Right hindlimb (tissue), 1 donor: ENCODE measurements at regions not wholly inside any gene's neighbourhood (a gene's known extent, or its start where the extent isn't known, plus 50 kb on each side); places are given as distances from the start of the nearest gene placed in this dataset.

Source experiments
- DNase-seq: peaks from one replicate; pipeline ENCODE4 v3.0.0-alpha.2; 2018

DNA sequence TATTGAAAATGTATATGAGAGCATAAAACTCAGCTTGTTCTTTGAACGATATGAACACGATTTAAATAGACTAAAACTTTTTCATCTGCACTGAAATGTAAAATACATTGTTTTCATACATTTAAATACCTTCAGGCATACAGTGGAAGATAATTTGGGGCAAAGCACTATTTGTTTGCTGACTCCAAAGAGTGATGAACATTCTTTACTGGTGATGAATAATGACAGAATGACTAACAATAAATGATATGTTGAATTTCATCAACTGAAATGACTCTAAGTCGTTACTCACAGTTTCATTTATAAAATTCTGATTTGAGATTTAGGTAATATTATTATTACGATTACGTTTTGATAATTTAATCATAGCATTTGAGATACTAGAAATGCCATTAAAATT is 1160.1 kb downstream of the NLGN4X start:
- no peak for DNase-seq

DNA sequence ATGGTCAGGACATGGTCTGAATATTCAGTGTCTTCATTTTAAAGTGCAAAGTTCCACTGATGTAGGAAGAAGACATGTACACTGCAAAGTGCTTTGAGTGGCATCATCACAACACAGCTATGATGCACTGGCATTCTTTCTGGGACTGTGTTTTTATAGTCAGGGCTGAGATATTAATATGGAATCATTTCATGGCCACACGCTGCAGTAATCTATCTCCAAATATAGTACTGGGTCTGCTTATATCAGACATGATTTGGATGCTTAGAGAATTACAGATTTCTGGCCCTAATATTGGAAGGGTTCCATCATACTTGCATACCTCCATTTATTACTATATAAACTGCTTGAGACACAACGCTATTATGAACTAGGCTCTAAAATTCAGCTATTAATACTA is 1170.9 kb downstream of the NLGN4X start:
- DNase-seq: no peak

DNA sequence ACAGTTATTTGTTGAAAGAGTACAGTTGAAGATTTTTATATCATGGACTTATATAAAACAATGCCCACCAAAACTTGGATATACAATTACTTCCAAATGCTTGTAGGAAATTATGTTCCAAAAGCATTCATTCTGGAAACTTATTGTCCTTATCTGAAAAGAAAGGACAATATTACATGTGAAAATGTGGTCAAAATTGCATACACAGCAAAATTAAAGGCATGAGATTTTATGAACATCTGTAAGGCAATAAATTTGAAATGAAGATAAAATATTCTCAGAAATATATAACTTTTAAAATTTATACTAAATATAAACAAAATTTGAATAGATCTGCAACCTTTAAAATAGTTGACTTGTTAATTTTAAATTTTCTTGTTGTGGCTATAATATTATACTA is 1173.8 kb downstream of the NLGN4X start:
- DNase-seq: no peak

DNA sequence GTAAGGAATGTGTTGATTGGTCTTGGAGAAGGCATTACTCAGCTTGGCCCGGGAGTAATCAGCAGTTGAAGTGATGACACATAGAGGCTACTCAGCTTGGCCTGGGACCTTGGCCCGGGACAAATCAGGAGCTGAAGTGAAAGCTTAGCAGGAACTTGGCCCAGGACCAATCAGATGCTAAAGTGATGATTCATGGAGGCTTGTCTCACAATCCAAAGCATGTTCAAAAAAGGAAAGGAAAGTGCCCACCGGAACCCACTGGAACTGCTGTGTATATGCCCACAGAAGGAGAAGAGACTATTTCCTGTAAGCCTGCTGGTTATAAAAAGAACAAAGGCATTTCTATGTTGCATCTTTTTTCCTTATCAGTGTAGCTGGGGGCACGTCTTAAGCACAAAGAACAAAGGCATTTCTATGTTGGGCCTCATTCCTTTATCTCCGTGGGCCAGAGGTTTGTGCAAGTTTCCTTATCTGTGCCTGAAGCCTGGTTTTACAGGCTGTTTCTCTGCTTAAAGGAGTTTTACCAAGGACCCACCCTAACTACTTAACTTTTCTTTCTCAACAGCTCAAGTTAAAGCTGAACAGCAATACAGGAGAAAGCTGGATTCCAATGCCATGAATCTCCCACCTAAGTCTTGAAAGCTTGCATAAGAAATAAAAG is 1176.7 kb downstream of the NLGN4X start:
- DNase-seq: peak; percentile 12

DNA sequence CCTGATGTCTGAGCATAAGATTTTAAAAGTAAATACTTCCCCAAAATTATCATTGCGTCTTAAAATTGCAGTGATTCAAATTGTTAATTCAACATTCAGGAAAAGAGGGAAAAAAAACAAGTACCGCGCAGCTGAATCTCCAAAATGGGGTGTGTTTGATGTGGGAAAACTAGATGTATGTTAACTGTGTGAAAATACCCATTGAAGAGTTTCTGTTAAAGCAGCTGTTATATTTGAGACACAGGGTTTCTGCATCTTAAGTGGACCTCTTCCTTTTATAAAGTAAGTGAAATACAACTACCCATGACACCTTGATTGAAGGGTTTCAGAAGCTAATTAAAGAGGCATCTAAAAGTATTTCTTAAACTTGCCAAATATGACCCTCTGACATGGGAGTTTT is 1186.1 kb downstream of the NLGN4X start:
- DNase-seq: no peak

DNA sequence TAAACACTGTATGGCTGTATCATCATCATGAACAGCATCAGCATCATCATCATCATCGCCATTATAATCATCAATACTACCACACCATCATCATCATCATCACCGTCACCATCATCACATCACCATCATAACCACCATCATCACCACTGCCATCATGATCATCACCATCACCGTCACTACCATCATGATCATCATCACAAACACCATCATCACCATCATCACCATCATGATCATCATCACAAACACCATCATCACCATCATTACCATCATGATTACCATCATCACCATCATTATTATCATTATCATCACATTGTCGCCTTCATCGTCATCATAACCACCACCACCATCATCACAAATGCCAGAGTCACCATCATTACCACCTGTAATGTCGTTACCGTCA is 1196.9 kb downstream of the NLGN4X start:
- no peak for DNase-seq

DNA sequence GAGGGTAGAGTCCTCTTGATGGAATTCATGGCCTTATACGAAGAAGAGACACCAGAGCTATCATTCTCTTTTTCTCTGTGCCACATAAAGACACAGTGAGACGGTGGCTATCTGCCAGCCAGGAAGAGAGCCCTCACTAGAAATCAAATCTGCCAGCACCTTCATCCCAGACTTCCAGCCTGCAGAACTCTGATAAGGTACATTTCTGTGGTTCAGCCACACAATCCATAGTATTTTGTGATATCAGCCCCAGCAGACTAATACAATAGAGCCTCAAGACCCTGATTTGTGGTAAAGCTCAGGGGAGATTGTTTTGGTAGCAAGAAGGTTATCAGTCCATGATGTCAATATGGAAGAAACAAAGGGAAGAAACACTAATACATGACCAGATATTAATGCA is 1213.2 kb downstream of the NLGN4X start:
- no peak for DNase-seq

DNA sequence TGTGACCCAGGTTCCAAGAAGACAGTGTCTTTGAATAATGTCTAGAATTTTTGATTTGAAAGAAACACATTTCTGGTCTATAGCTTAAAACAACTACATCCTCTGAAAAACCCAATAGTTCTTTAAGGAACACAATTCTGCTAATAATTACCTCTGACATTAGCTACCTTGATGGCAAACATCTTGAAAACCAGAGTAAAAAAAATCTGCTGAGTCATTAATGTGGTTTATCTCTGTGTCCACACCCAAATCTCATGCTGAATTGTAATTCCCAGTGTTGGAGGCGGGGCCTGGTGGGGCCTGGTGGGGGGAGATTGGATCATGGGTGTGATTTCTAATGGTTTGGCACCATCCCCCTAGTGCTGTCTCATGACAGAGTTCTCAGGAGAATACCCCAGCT is 1233.8 kb downstream of the NLGN4X start:
- DNase-seq: no peak

DNA sequence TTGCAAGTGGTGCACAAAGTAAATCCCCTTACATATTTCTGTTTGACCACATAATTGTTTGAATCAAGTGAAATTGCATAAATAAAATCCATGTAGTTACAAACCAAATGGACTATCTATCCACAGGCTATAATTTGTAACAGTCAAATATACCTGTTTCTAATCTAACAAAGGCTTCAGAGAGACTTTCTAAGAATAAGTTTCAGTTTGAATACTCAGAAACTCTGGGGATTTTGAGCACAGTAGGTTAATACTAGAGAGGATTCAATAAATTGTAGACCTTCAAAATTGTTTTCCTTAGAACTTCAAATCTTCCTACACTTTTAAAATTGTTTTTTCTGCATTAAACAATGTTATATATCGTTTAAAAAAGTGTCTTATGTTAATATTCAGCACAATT is 1250.1 kb downstream of the NLGN4X start:
- DNase-seq: no peak

DNA sequence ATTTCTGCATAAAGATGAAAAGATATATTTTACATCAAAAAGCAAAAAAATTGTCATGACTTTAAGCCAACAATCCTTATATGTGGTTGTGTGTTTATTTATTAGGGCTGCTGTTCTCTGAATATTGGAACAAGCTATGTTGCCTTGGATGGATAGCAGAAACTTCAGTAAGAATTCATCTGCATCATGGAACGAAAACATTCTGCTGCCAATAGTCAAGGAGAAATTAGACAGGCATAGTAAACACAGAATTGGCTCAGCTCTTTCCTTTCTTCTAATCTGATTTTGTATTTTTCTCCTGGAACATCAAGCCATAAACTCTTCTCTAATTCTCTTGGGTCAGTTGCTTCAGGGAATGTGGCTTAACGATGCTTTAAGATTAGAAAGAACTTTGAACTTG is 1257.0 kb downstream of the NLGN4X start:
- DNase-seq: no peak

DNA sequence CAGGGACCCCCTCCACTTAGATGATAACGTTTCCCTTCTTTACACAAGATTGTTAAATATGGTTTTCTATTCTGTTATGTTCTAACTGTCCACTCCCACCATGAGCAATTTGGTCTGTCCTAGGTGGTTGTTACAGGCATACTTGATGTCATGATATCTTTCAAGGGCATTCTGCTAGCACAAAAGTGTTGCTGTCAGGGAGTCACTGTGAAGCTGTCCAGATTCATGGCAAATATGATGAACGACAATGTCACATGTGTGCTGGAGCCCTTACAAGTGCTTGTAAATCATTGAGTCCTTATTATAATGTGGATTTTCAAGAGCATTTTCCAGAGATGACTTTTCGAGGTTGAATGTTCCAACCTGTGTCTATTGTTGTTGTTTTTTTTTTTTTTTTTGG is 1250.7 kb upstream of the PRKX start:
- no peak for DNase-seq

DNA sequence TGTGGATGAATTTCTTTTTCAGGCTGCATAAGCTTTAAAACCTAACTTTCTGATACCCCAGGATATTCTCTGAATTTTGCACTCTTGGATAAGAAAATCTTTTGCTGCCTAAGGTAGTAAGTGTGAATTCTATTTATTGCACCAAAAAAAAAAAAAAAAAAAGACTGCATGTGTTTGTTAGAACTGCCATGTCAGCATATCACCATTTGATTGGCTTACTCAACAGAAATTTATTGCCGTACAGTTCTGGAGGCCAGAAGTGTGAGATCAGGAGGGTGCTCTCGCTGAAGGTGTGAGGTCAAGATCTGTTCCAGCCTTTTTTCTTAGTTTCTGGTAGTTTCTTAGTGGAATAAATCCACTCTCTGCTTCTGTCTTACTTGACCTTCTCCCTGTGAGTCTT is 1250.0 kb upstream of the PRKX start:
- DNase-seq: no peak

DNA sequence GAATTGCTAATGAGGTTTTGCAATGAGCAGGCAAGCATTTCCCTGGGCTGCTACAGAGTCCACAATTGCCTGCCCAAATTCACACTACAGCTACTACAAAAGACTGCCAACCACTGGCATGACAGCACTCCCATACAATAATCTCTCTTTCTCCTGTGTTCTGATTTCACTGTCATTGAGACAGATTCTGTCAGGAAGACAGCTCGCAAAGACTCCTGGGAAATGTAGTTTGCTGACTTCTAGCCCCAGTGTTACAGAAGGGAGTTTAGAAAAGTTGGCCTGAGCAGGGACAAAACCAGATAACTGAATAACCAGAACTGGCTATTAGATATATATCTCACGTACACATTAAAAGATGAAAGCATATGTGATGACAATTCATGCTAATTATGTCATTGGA is 1231.3 kb upstream of the PRKX start:
- no peak for DNase-seq

DNA sequence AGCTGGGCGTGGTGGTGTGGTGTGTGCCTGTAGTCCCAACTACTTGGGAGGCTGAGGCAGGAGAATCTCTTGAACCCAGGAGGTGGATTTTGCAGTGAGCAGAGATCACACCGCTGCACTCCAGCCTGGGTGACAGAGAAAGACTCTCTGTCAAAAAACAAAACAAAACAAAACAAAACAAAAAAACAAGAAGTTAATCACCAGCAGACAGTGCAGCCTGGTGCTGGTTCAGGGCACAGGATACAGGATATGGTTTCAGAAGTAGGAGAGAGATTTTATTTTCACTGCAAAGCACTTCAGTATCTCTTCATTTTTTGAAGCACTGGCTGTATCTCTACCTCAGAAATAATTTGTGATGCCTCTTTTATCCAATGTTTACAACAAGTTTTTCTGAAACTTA is 1222.9 kb upstream of the PRKX start:
- no peak for DNase-seq

DNA sequence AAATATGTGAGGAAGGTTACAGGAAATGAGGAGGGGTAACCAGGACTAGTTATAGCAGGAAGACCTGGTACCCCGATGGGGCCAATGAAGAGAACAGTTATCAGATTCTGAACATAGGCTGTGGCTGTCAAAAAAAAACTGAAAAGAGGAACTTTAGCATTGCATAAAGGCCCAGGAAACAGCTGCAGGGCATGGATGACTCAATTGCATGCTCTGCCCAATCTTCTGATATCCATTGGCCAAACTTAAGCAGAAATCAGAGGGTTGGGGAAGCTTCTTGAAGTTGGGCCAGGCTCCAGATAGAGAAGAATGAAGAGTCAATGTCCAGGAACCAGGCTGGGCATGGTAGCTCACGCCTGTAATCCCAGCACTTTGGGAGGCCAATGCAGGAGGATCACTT is 1222.4 kb upstream of the PRKX start:
- DNase-seq: no peak

DNA sequence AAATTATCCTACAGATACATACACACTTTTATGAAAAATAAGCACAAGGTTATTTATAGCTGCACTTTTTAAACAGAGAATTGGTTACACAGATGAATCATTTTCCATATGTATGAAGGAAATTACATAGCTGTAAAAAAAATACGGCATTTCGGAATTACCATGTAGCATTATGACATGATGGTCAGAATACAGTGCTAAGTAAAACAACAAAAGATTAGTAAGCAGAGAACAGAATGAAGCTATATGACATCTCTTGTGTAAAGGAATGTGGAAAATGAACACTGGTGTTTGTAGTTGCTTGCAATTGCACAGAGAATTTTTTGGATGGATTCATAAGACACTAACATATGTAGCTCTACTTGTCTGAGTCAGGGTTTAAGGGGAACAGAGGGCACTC is 1222.0 kb upstream of the PRKX start:
- DNase-seq: no peak

DNA sequence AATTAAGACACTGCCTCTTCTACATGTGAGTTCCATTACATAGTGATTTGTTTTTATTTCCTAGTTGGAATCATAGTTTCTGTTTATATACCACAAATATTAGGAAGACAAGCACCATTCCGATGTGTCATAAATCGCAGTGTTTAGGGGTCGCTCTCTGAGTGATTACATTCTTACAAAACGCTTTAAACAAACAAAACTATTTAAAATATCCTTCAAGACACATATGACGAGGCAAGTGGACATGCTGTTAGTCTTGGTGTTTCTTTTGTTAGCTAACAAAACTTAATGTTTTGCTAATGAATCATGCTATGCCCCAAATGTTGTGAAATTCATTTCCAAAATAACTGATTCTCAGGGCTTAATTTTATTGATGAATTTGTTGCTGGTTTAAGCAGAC is 1219.3 kb upstream of the PRKX start:
- DNase-seq: no peak

DNA sequence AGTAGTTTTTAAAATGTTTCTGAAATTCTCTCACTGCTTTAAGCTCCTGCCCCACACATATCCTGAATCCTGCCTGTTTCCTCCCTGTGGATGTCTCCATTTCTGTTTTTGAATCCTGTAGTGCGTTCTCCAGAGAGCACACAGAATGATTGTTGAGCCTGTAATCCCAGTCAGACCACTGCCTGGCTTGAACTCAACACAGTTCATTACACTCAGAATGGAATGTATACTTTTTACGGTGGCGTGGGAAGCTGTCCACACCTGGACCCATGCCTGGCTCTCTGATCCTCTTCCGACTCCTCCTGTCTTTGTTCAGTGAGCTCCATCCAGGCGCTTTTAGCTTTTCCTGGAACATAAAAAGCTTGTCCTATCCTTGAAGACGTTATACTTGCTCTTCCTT is 1217.0 kb upstream of the PRKX start:
- peak; percentile 48 for DNase-seq

DNA sequence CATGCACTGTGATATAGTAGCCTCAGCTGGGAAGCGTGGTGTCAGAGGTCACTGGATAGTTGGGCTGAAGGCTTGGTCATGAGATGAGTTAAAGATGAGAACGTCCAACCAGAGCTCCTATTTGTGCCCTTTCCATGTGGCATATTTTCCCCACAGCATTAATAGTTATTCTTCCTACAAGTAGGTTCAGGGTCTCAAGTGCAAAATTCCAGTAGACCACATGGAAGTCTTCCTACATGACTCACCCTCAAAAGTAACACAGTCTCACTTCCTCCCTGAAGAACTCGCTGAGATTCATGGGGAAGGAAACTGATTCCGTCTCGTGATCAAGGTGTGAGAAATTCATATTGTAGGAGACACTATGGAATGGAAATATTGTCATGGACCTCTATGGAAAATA is 1212.5 kb upstream of the PRKX start:
- no peak for DNase-seq

DNA sequence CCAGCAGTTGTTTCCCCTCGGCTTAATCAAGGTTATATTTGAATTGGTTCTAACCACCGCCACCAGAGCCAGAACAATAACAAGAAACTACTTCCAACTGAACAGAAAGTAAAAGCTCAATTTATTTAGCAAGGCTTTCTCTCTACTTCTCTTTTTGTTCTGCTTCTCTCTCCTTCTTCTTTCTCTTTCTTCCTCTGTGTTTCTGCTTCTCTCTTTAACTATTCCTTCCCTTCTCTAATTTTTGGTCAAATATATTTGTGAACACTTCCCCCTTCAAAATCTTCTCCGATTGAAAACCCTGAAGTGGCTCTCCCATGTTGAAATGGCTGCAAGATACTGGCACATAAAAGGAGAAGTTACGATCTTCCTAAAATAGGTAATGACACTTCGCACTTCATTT is 1195.9 kb upstream of the PRKX start:
- DNase-seq: no peak

DNA sequence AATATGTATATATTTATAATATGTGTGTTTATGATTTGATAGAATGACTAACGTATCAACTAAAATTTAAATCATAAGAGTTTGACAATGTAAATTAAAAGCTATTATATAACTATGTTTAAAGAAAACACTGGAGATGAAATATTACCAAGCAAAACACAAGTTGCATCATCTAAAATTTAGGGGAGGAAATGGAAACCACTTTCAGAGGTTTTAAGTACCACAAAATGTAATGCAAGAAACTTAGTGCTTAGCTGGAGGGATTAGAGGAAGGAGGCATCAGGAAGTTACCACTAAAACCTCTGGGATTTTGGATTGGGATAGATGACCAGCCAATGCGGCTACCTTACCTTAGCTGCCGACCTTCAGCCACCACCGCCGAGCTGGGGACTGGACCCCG is 1192.1 kb upstream of the PRKX start:
- DNase-seq: no peak

DNA sequence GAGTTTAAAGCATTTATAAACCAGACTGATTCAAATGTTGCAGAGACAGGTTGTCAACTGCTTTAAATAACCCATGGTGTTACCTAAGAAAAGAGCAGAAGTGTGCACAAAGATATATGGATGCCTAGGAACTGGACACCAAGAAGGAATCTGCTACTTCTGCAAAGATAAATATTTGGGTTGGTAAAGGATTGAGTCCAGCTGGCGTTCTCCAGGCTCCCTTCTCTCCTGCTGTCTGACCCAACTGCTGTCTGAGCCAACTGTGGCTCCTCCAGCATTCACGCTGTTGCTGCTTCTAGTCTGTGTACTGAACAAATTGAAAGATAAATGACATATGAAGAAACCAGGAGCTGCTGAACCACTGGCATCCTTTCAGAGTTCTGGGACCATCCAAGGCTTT is 1167.8 kb upstream of the PRKX start:
- no peak for DNase-seq

DNA sequence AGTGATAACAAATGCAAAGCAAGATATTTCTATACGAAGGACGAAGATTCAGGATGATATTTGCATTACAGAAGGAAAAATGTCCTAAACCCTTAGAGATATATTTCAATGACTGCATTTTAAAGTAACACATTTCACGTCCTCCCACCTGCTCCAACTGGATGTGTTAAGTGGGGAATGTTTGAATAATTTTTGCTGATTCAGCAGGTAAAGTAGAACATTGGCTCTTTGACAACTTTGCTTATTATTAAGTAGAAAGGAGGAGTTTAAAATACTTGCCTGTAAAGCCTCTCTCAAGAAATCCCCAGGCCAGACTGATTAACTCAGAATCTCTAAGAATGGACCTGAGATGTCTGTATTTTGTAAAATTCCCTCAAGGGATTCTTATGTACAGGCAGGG is 1165.2 kb upstream of the PRKX start:
- DNase-seq: no peak

DNA sequence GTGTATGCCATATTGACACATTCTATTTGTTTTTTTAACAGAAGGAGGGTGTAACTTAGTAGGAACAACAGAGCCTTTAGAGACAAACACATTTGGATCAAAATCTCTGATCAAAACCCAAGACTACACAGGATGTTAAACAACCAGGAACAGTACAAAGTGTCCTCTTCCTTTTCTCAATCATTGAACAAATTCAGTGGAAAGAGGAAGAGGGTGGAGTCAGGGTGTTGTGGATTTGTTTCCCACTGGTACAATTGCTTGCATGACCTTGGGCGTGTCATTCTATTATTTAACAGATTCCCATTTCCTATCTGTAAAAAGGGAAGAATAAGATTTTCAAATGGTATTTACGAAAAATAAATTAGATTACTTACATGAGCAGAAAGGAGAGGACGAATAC is 1162.8 kb upstream of the PRKX start:
- no peak for DNase-seq

DNA sequence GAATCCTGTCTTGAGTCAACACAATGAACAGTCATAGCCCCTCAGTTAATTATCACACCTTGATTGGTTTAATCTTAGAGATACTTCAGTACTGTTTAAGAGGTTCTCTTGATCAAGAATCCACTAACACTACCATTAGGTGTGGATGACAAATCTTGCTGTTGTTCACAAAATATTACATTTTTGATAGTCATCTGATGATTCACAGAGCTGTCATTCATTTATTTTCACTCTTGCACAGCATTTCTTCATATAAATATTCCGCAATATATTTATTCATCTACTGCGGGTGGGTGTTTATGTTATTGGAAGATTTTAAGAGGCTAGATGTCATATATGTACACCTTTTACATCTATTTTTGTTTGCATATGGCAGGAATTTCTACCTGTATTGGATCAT is 1138.1 kb upstream of the PRKX start:
- DNase-seq: no peak

DNA sequence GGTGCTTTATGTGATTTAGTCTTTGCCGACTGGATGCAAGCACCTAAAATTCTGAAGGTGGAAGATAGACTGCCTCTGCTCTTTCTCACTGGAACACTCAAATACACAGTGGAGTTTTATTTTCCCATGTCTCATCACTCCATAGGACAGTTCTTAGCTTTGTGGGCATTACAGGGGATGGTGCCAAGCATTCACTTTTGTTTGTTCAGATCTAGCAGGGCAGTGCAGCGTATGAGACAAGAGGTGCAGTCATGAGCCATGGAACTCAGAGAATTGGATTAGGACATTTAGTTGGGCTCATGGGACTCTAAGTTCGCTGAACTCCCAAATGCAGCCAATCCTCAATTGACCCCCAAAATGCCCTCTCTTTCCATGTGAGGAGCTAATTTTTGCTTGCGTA is 1136.9 kb upstream of the PRKX start:
- DNase-seq: no peak
